IMR-90 (cell line): ENCODE measurements at regions not wholly inside any gene's neighbourhood (a gene's known extent, or its start where the extent isn't known, plus 50 kb on each side); places are given as distances from the start of the nearest gene placed in this dataset.

ENCODE experiments used
- BHLHE40 ChIP-seq: fragments of 150-350 bp; IDR thresholded peaks from 2 replicates; pipeline ENCODE4 v1.6.1; 2016; ENCODE audit warnings: mild to moderate bottlenecking, low read depth, low read length
- MXI1 ChIP-seq: IDR thresholded peaks from 2 replicates; pipeline ENCODE4 v1.6.1; 2012; ENCODE audit warnings: low read depth, mild to moderate bottlenecking, low read length, moderate library complexity, borderline replicate concordance
- POLR2A ChIP-seq: IDR thresholded peaks from 2 replicates; pipeline ENCODE4 v1.6.1; 2012; ENCODE audit warnings: mild to moderate bottlenecking, low read depth, low read length
- TF ChIP-seq, protein P1 (sequence below): conservative IDR thresholded peaks from 2 replicates; pipeline ENCODE4 v1.5.1; 2012; ENCODE audit warnings: mild to moderate bottlenecking, low read depth, low read length, improper control_type of control experiment
- TF ChIP-seq, protein P2 (sequence below): fragments of 150-350 bp; IDR thresholded peaks from 2 replicates; pipeline ENCODE4 v1.6.1; 2017; ENCODE audit warnings: mild to moderate bottlenecking, antibody characterized with exemption, low read length, low read depth

DNA sequence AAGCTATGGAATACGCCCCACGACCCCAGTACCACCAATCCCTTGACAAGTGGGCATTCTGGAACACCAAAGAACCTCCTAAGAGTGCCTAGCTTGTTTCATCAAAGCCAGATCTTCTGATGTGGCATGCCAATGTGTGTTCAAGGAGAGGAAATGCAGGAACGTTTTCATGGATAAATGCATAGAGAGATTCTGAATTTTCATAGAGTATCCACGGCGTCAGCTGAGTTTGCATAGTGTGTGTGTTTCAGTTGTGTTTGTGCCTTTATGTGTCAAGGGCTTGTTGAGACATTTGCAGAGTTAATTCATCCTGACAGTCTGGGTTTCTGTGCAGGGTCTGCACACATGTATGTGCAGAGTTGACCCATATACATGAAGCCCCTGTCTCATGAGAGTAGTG lies 172.7 kb upstream of the LRFN2 start:
- TF ChIP-seq, protein P1, sequence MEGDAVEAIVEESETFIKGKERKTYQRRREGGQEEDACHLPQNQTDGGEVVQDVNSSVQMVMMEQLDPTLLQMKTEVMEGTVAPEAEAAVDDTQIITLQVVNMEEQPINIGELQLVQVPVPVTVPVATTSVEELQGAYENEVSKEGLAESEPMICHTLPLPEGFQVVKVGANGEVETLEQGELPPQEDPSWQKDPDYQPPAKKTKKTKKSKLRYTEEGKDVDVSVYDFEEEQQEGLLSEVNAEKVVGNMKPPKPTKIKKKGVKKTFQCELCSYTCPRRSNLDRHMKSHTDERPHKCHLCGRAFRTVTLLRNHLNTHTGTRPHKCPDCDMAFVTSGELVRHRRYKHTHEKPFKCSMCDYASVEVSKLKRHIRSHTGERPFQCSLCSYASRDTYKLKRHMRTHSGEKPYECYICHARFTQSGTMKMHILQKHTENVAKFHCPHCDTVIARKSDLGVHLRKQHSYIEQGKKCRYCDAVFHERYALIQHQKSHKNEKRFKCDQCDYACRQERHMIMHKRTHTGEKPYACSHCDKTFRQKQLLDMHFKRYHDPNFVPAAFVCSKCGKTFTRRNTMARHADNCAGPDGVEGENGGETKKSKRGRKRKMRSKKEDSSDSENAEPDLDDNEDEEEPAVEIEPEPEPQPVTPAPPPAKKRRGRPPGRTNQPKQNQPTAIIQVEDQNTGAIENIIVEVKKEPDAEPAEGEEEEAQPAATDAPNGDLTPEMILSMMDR = no peak
- TF ChIP-seq POLR2A (no peak), MXI1 (no peak), BHLHE40 (no peak)
- TF ChIP-seq, protein P2, sequence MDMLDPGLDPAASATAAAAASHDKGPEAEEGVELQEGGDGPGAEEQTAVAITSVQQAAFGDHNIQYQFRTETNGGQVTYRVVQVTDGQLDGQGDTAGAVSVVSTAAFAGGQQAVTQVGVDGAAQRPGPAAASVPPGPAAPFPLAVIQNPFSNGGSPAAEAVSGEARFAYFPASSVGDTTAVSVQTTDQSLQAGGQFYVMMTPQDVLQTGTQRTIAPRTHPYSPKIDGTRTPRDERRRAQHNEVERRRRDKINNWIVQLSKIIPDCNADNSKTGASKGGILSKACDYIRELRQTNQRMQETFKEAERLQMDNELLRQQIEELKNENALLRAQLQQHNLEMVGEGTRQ = no peak
